ENCODE measurements at regions not wholly inside any gene's neighbourhood (a gene's known extent, or its start where the extent isn't known, plus 50 kb on each side); places are given as distances from the start of the nearest gene placed in this dataset.

DNA sequence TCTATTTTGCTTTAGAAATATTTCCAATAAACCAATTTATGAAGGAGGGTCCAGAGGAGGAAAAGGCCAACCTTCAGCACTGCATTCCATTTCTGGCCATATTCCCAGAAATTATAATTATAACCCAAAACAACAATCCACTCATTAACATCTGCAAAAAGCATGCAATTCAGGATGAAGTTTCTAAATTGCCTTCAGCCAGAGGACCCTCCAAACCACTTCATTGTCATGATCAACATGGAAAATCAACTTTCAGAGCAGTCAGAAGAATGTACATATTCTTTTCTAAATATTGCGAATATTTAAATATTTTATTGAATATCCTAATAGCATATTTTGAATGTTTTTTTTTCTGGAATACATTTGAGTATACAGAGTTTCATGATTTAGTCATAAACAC is 332.6 kb upstream of the TMEM132C start:
- H4K20me1 ChIP-seq (ENCODE audit: low read depth), result no peaks in the 10 kb centered on the region
- no peak overlapping the region for H3K4me3 Mint-ChIP-seq
- no peak overlapping the region for H3K4me2 ChIP-seq
- H3K4me1 ChIP-seq, result no peaks in the 10 kb centered on the region
- H3K4me3 ChIP-seq, result no peak overlapping the region
- H3F3A ChIP-seq (ENCODE audit: low read depth), result no peaks in the 10 kb centered on the region
- H2AFZ ChIP-seq (replicated peaks), result no peak overlapping the region
- H3K27me3 Mint-ChIP-seq (ENCODE audit: insufficient read depth, low read depth), result peaks cover 2% of the 10 kb centered on the region
- TF ChIP-seq EZH2 (IDR thresholded peaks at IDR 0.05) (no peak), EZH2phosphoT487 (IDR thresholded peaks at IDR 0.05) (no peak)
- TF ChIP-seq, protein P1, sequence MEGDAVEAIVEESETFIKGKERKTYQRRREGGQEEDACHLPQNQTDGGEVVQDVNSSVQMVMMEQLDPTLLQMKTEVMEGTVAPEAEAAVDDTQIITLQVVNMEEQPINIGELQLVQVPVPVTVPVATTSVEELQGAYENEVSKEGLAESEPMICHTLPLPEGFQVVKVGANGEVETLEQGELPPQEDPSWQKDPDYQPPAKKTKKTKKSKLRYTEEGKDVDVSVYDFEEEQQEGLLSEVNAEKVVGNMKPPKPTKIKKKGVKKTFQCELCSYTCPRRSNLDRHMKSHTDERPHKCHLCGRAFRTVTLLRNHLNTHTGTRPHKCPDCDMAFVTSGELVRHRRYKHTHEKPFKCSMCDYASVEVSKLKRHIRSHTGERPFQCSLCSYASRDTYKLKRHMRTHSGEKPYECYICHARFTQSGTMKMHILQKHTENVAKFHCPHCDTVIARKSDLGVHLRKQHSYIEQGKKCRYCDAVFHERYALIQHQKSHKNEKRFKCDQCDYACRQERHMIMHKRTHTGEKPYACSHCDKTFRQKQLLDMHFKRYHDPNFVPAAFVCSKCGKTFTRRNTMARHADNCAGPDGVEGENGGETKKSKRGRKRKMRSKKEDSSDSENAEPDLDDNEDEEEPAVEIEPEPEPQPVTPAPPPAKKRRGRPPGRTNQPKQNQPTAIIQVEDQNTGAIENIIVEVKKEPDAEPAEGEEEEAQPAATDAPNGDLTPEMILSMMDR (IDR thresholded peaks at IDR 0.05), result no peak
- H3K36me3 ChIP-seq, result no peaks in the 10 kb centered on the region
- H3K27ac ChIP-seq, result no peak overlapping the region
- H3K27ac Mint-ChIP-seq, result no peak overlapping the region
- no peaks in the 10 kb centered on the region for H3K79me2 ChIP-seq (ENCODE audit: low read depth)
- no peak overlapping the region for H3K9ac ChIP-seq
- H3K36me3 Mint-ChIP-seq, result no peaks in the 10 kb centered on the region
- H3K9me3 Mint-ChIP-seq, result no peaks in the 10 kb centered on the region
- H3K27me3 ChIP-seq, result no peaks in the 10 kb centered on the region
- no peak for DNase-seq (ENCODE audit: low spot score)
- H3K9me3 ChIP-seq (ENCODE audit: low read depth), result no peaks in the 10 kb centered on the region
- H3K4me1 Mint-ChIP-seq, result no peaks in the 10 kb centered on the region

GRCh38 chr12:127936463-127936862 is 330.5 kb upstream of the TMEM132C start:
- no peak overlapping the region for H3K9ac ChIP-seq
- DNase-seq (ENCODE audit: low spot score), result no peak
- TF ChIP-seq, protein P1 (IDR thresholded peaks at IDR 0.05), result no peak
- TF ChIP-seq EZH2phosphoT487 (IDR thresholded peaks at IDR 0.05) (no peak), EZH2 (IDR thresholded peaks at IDR 0.05) (no peak)
- no peak overlapping the region for H3K27ac ChIP-seq
- no peaks in the 10 kb centered on the region for H3K9me3 Mint-ChIP-seq
- no peaks in the 10 kb centered on the region for H3K9me3 ChIP-seq (ENCODE audit: low read depth)
- no peak overlapping the region for H2AFZ ChIP-seq (replicated peaks)
- no peak overlapping the region for H3K4me2 ChIP-seq
- no peaks in the 10 kb centered on the region for H3K79me2 ChIP-seq (ENCODE audit: low read depth)
- H3K4me1 Mint-ChIP-seq, result no peaks in the 10 kb centered on the region
- no peaks in the 10 kb centered on the region for H3F3A ChIP-seq (ENCODE audit: low read depth)
- H3K36me3 ChIP-seq, result no peaks in the 10 kb centered on the region
- no peaks in the 10 kb centered on the region for H3K36me3 Mint-ChIP-seq
- no peaks in the 10 kb centered on the region for H3K4me1 ChIP-seq
- H3K4me3 Mint-ChIP-seq, result no peak overlapping the region
- H3K4me3 ChIP-seq, result no peak overlapping the region
- no peaks in the 10 kb centered on the region for H3K27me3 ChIP-seq
- peaks cover 4% of the 10 kb centered on the region for H3K27me3 Mint-ChIP-seq (ENCODE audit: insufficient read depth, low read depth)
- no peak overlapping the region for H3K27ac Mint-ChIP-seq
- no peaks in the 10 kb centered on the region for H4K20me1 ChIP-seq (ENCODE audit: low read depth)

DNA sequence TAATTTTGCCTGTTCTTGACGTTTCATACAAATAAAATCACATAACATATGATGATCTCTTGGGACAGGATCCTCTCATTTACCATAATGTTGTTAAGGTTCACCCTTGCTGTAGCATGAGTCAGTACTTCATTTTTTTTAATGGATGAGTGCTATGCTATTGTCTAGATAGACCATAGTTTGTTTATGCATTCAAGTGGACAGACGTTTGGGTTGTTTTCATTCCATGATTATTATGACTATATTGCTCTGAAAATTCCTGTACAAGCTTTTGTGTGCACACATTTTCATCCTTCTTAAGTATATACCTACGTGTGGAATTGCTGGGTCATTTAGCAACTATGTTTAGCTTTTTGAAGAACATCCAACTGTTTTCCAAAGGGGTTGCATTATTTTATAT is 325.6 kb upstream of the TMEM132C start:
- no peaks in the 10 kb centered on the region for H4K20me1 ChIP-seq (ENCODE audit: low read depth)
- H3K36me3 ChIP-seq, result no peaks in the 10 kb centered on the region
- no peaks in the 10 kb centered on the region for H3K27me3 ChIP-seq
- no peaks in the 10 kb centered on the region for H3K36me3 Mint-ChIP-seq
- H3K4me2 ChIP-seq, result no peak overlapping the region
- H3K9me3 ChIP-seq (ENCODE audit: low read depth), result no peaks in the 10 kb centered on the region
- no peak overlapping the region for H3K9ac ChIP-seq
- DNase-seq (ENCODE audit: low spot score), result no peak
- no peak overlapping the region for H3K4me3 ChIP-seq
- no peaks in the 10 kb centered on the region for H3K79me2 ChIP-seq (ENCODE audit: low read depth)
- H3K27ac ChIP-seq, result no peak overlapping the region
- H3K4me1 Mint-ChIP-seq, result no peaks in the 10 kb centered on the region
- H3K4me1 ChIP-seq, result no peaks in the 10 kb centered on the region
- no peak overlapping the region for H3K27ac Mint-ChIP-seq
- H3K9me3 Mint-ChIP-seq, result no peaks in the 10 kb centered on the region
- H3K27me3 Mint-ChIP-seq (ENCODE audit: insufficient read depth, low read depth), result peaks cover 6% of the 10 kb centered on the region
- H3K4me3 Mint-ChIP-seq, result no peak overlapping the region
- H3F3A ChIP-seq (ENCODE audit: low read depth), result no peaks in the 10 kb centered on the region
- TF ChIP-seq EZH2 (IDR thresholded peaks at IDR 0.05), result no peak
- TF ChIP-seq EZH2phosphoT487 (IDR thresholded peaks at IDR 0.05), result no peak
- TF ChIP-seq, protein P1 (IDR thresholded peaks at IDR 0.05), result no peak
- H2AFZ ChIP-seq (replicated peaks), result no peak overlapping the region
